ENCODE measurements at regions not wholly inside any gene's neighbourhood (a gene's known extent, or its start where the extent isn't known, plus 50 kb on each side); places are given as distances from the start of the nearest gene placed in this dataset.

GRCh38 chr15:48046813-48047438 is 73.9 kb upstream of the SLC24A5 start:
- TF ChIP-seq CTCF (IDR thresholded peaks at IDR 0.05; ENCODE audit: borderline replicate concordance, extremely low read depth, low read length, poor library complexity, severe bottlenecking) (no peak), EZH2 (IDR thresholded peaks at IDR 0.05; ENCODE audit: borderline replicate concordance, low read depth, low read length, severe bottlenecking) (no peak)

Data from DND-41 (cell line).